Body of pancreas (tissue), 4 donors: ENCODE measurements at regions not wholly inside any gene's neighbourhood (a gene's known extent, or its start where the extent isn't known, plus 50 kb on each side); places are given as distances from the start of the nearest gene placed in this dataset.

Source experiments
- ATAC-seq: fragments of 150-250 bp; one replicate; pipeline ENCODE4 v1.9.1; 2016
- DNase-seq, 4 donors: peaks; one replicate each; pipeline ENCODE4 v3.0.0-alpha.2; 2019
- H3K27ac ChIP-seq, 4 donors: fragments of 200-600 bp; sonication (generic); 1 replicate in 3 of 4; 2 replicates in 1 of 4; pipeline versions ENCODE4 v1.5.1 to v1.6.1; 2016 to 2019; ENCODE audit warnings: mild to moderate bottlenecking in 1 of 4, mixed read lengths in 1 of 4, moderate library complexity in 1 of 4
- H3K27me3 ChIP-seq, 2 donors: fragments of 200-600 bp; sonication (generic); one replicate each; pipeline ENCODE4 v1.6.0; 2016; ENCODE audit warnings: mild to moderate bottlenecking in 1 of 2
- H3K36me3 ChIP-seq, 2 donors: fragments of 200-600 bp; sonication (generic); replicated peaks in 1 of 2; 2 replicates each; pipeline ENCODE4 v1.5.1; 2016; ENCODE audit warnings: low read depth in 2 of 2; ENCODE audit not compliant: insufficient read depth in 1 of 2
- H3K4me1 ChIP-seq: fragments of 200-600 bp; sonication (generic); one replicate; pipeline ENCODE4 v1.6.0; 2016
- H3K4me3 ChIP-seq, 2 donors: fragments of 200-600 bp; sonication (generic); 1 replicate in 1 of 2; 2 replicates in 1 of 2; pipeline ENCODE4 v1.5.1; 2016 to 2019
- H3K9me3 ChIP-seq, 3 donors: fragments of 200-600 bp; sonication (generic); 1 replicate in 2 of 3; 2 replicates in 1 of 3; pipeline ENCODE4 v1.5.1; 2016
- CTCF ChIP-seq, 7 experiments: fragments of 450-650 bp in 4 of 7; fragments of 200-600 bp in 3 of 7; sonication (generic) in 3 of 7; IDR thresholded peaks; one replicate each; pipeline ENCODE4 v1.5.1; 2016 to 2019; ENCODE audit warnings: antibody characterized with exemption in 7 of 7
- POLR2A ChIP-seq, 3 donors: fragments of 450-650 bp; IDR thresholded peaks; one replicate each; pipeline ENCODE4 v1.6.1; 2016; ENCODE audit warnings: antibody characterized with exemption in 3 of 3, mild to moderate bottlenecking in 2 of 3
- WGBS, 2 donors: methylation state at CpG; one replicate each; pipeline ENCODE4 v1.1.5; 2017; 5-methylcytosine and 5-hydroxymethylcytosine counted together
- intact Hi-C: fragments of 100-400 bp; cut with DNase I; formaldehyde crosslinking; loops from one replicate; pipeline ENCODE4 v1.15.1; 2023

GRCh38 chr9:28915202-28915930 is 1342.1 kb upstream of the C9orf72 start:
- ATAC-seq (no peak), DNase-seq (no peak)
- no peaks in the 10 kb centered on the region for H3K27me3 ChIP-seq
- H3K36me3 ChIP-seq: no peaks in the 10 kb centered on the region
- intact Hi-C loops: no loop called here
- WGBS, 2 donors: 36 to 53% methylated on average over 2 of the region's 2 CpGs
- no peak overlapping the region for H3K4me3 ChIP-seq
- no peaks in the 10 kb centered on the region for H3K9me3 ChIP-seq
- H3K4me1 ChIP-seq: no peaks in the 10 kb centered on the region
- H3K27ac ChIP-seq: no peak overlapping the region
- TF ChIP-seq POLR2A (IDR thresholded peaks at IDR 0.05) (no peak), CTCF (IDR thresholded peaks at IDR 0.05) (no peak)

- no peaks in the 10 kb centered on the region for H3K36me3 ChIP-seq
- no peak overlapping the region for H3K27ac ChIP-seq
- no peak overlapping the region for H3K4me3 ChIP-seq
- no peak for TF ChIP-seq POLR2A (IDR thresholded peaks at IDR 0.05)
- no peak for TF ChIP-seq CTCF (IDR thresholded peaks at IDR 0.05)
- no peaks in the 10 kb centered on the region for H3K27me3 ChIP-seq
- ATAC-seq (no peak), DNase-seq (no peak)
- 33 to 39% methylated on average over 3 of the region's 3 CpGs for WGBS, 2 donors
- H3K4me1 ChIP-seq: no peaks in the 10 kb centered on the region
- intact Hi-C loops: no loop called here
- no peaks in the 10 kb centered on the region for H3K9me3 ChIP-seq
Observed at GRCh38 chr9:28916348-28916747, 1343.1 kb upstream of the C9orf72 start.

GRCh38 chr9:28921857-28922500 is 1348.7 kb upstream of the C9orf72 start:
- no peaks in the 10 kb centered on the region for H3K9me3 ChIP-seq
- intact Hi-C loops: no loop called here
- no peaks in the 10 kb centered on the region for H3K27me3 ChIP-seq
- TF ChIP-seq CTCF (IDR thresholded peaks at IDR 0.05) (no peak), POLR2A (IDR thresholded peaks at IDR 0.05) (no peak)
- H3K36me3 ChIP-seq: no peaks in the 10 kb centered on the region
- no peaks in the 10 kb centered on the region for H3K4me1 ChIP-seq
- H3K4me3 ChIP-seq: no peak overlapping the region
- WGBS, 2 donors: 42 to 66% methylated on average over 3 of the region's 3 CpGs
- H3K27ac ChIP-seq: no peak overlapping the region
- ATAC-seq (no peak), DNase-seq (no peak)

GRCh38 chr9:28922891-28923290 is 1349.6 kb upstream of the C9orf72 start:
- ATAC-seq (no peak), DNase-seq (no peak)
- H3K27ac ChIP-seq: no peak overlapping the region
- H3K36me3 ChIP-seq: no peaks in the 10 kb centered on the region
- H3K4me1 ChIP-seq: no peaks in the 10 kb centered on the region
- H3K27me3 ChIP-seq: no peaks in the 10 kb centered on the region
- no peak overlapping the region for H3K4me3 ChIP-seq
- TF ChIP-seq POLR2A (IDR thresholded peaks at IDR 0.05) (no peak), CTCF (IDR thresholded peaks at IDR 0.05) (no peak)
- 42 to 47% methylated on average over 4 of the region's 4 CpGs for WGBS, 2 donors
- intact Hi-C loops: no loop called here
- H3K9me3 ChIP-seq: no peaks in the 10 kb centered on the region

- TF ChIP-seq POLR2A (IDR thresholded peaks at IDR 0.05) (no peak), CTCF (IDR thresholded peaks at IDR 0.05) (no peak)
- Histone ChIP-seq H3K9me3 (no peaks in the 10 kb centered on the region), H3K36me3 (no peaks in the 10 kb centered on the region), H3K4me3 (no peak overlapping the region), H3K4me1 (no peaks in the 10 kb centered on the region), H3K27ac (no peak overlapping the region), H3K27me3 (no peaks in the 10 kb centered on the region)
- no peak for ATAC-seq
- intact Hi-C loops: no loop called here
- 50 to 73% methylated on average over 3 of the region's 3 CpGs for WGBS, 2 donors
- DNase-seq: no peak
Observed at GRCh38 chr9:28923351-28923750, 1350.1 kb upstream of the C9orf72 start.
